ENCODE measurements at regions not wholly inside any gene's neighbourhood (a gene's known extent, or its start where the extent isn't known, plus 50 kb on each side); places are given as distances from the start of the nearest gene placed in this dataset.

DNA sequence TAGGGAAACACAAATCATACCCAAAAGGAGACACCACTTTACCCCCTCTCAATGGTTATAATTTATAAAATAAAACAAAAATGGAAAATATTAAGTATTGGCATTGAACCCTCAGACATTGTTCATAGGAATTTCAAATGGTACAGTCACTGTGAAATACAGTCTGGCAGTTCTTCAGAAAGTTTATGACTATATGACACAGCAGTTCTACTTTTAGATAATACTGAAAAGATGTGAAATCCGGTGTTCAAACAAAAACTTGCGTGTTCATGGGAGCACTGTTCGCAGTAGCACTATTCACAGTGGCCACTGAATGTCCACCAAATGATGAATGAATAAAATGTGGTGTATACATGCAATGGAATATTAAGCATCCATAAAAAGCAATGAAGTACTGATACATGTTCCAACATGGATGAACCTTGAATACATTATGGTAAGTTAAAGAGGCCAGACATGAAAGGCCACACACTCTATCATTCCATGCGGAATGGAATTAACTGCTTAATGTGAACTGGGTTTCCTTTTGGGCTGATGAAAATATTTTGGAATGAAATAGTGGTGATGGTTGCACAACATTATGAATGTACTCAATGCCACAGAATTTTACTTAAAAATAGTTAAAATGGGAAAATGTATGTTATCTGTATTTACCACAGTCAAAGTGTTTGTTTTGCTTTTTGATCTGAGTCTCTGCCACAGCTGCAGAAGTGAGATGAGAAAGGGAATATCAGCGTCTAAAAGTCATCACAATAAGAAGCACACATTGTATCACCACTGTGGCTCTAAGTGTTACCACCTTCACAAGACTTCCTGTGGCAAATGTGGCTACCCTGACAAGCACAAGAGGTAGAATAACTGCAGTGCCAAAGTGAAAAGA, 864.6 kb downstream of the SUCLG1 start:
- Histone ChIP-seq H3K4me3 (ENCODE audit: low read length) (no peak overlapping the region), H3K36me3 (ENCODE audit: low read depth, low read length) (no peaks in the 10 kb centered on the region), H3K4me2 (ENCODE audit: low read length) (no peak overlapping the region), H2AFZ (ENCODE audit: low read length) (no peak overlapping the region), H3K4me1 (ENCODE audit: insufficient read depth, low read length) (no peaks in the 10 kb centered on the region), H3F3A (ENCODE audit: low read length, unreplicated experiment) (no peaks in the 10 kb centered on the region), H3K27ac (ENCODE audit: low read length) (no peak overlapping the region), H4K20me1 (ENCODE audit: low read length) (no peaks in the 10 kb centered on the region), H3K79me2 (ENCODE audit: low read length) (no peaks in the 10 kb centered on the region), H3K9me3 (ENCODE audit: low read length) (no peaks in the 10 kb centered on the region), H3K9ac (ENCODE audit: low read length) (no peak overlapping the region), H3K9me2 (replicated peaks; ENCODE audit: low read length) (no peaks in the 10 kb centered on the region), H3K27me3 (ENCODE audit: low read length) (no peaks in the 10 kb centered on the region)
- ATAC-seq (no peak), DNase-seq (no peak)
- TF ChIP-seq EZH2 (IDR thresholded peaks at IDR 0.05; ENCODE audit: low read length, unreplicated experiment) = no peak
- TF ChIP-seq, protein P1, sequence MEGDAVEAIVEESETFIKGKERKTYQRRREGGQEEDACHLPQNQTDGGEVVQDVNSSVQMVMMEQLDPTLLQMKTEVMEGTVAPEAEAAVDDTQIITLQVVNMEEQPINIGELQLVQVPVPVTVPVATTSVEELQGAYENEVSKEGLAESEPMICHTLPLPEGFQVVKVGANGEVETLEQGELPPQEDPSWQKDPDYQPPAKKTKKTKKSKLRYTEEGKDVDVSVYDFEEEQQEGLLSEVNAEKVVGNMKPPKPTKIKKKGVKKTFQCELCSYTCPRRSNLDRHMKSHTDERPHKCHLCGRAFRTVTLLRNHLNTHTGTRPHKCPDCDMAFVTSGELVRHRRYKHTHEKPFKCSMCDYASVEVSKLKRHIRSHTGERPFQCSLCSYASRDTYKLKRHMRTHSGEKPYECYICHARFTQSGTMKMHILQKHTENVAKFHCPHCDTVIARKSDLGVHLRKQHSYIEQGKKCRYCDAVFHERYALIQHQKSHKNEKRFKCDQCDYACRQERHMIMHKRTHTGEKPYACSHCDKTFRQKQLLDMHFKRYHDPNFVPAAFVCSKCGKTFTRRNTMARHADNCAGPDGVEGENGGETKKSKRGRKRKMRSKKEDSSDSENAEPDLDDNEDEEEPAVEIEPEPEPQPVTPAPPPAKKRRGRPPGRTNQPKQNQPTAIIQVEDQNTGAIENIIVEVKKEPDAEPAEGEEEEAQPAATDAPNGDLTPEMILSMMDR (conservative IDR thresholded peaks at IDR 0.05; ENCODE audit: low read depth, low read length) = no peak
- no peak for TF ChIP-seq EZH2phosphoT487 (IDR thresholded peaks at IDR 0.05; ENCODE audit: borderline replicate concordance, low read length)
- intact Hi-C loops (cut with micrococcal nuclease) = no loop called here
- BruUV-seq (replicated peaks) = no TSS peak
- ChIA-PET POLR2A (ENCODE audit: unreplicated experiment) (no interaction called here), CTCF (no interaction called here)

DNA sequence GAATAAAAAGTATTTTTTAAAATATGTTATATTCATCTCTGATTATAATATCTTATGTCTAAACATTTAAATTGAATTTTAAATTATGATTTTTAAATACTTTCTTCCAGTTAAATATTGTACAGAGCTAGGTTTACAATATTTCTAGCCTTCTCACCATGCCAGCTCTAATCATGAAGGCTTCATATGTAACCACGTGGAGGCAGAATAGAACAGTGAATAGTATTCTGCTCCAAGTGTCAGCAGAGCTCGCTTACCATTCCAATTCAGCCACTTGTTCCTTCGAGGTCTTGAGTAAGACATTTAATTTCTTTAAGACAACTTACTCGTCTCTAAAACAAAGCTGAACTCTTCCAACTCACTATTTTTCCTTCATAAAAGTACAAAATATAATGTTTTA, 871.8 kb downstream of the SUCLG1 start:
- ChIA-PET CTCF (no interaction called here), POLR2A (ENCODE audit: unreplicated experiment) (no interaction called here)
- Histone ChIP-seq H3K4me2 (ENCODE audit: low read length) (no peak overlapping the region), H3K36me3 (ENCODE audit: low read depth, low read length) (no peaks in the 10 kb centered on the region), H3K79me2 (ENCODE audit: low read length) (no peaks in the 10 kb centered on the region), H3K4me3 (ENCODE audit: low read length) (no peak overlapping the region), H3K4me1 (ENCODE audit: insufficient read depth, low read length) (no peaks in the 10 kb centered on the region), H3K9ac (ENCODE audit: low read length) (no peak overlapping the region), H2AFZ (ENCODE audit: low read length) (no peak overlapping the region), H4K20me1 (ENCODE audit: low read length) (no peaks in the 10 kb centered on the region), H3K9me2 (replicated peaks; ENCODE audit: low read length) (no peaks in the 10 kb centered on the region), H3K27me3 (ENCODE audit: low read length) (no peaks in the 10 kb centered on the region), H3K27ac (ENCODE audit: low read length) (no peak overlapping the region), H3K9me3 (ENCODE audit: low read length) (0 out of 2 replicates have a peak, but pooled peaks cover 3% of the 10 kb centered on the region), H3F3A (ENCODE audit: low read length, unreplicated experiment) (no peaks in the 10 kb centered on the region)
- DNase-seq (peak; percentile 37), ATAC-seq (peak; percentile 43; the same call in 1 of the 2 replicates)
- no TSS peak for BruUV-seq (replicated peaks)
- intact Hi-C loops (cut with micrococcal nuclease) = loop anchor here (1.0 kb wide), 1 partner anchor 230 kb away; no protein-coding TSS in a partner anchor
- TF ChIP-seq, protein P1 (conservative IDR thresholded peaks at IDR 0.05; ENCODE audit: low read depth, low read length) = peak; percentile 26
- no peak for TF ChIP-seq EZH2phosphoT487 (IDR thresholded peaks at IDR 0.05; ENCODE audit: borderline replicate concordance, low read length)
- TF ChIP-seq EZH2 (IDR thresholded peaks at IDR 0.05; ENCODE audit: low read length, unreplicated experiment) = no peak

DNA sequence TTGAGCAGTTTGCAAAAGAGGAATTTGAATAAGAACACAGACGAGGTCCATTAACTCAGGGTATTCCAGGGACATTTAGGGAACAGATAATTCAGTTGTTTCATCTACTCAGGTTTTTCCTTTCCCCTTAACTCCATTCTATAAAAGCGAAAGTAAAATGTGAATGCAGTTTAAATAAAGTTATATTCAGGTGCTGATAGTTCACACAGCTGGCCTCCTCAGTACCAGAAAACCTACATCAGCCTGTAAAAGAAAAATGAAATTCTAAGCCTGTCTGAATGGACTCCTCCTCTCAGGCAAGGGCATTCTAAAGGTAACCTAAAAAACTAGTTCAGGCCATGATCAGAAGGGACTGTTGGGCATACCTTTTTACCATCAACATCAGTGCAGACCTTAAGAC, 873.8 kb downstream of the SUCLG1 start:
- no peaks in the 10 kb centered on the region for H3K36me3 ChIP-seq (ENCODE audit: low read depth, low read length)
- no peak overlapping the region for H3K9ac ChIP-seq (ENCODE audit: low read length)
- H3K4me3 ChIP-seq (ENCODE audit: low read length) = peak overlapping the region; percentile 44
- no peaks in the 10 kb centered on the region for H4K20me1 ChIP-seq (ENCODE audit: low read length)
- peak overlapping the region; percentile 67 for H3K4me2 ChIP-seq (ENCODE audit: low read length)
- intact Hi-C loops (cut with micrococcal nuclease) = no loop called here
- H3K27ac ChIP-seq (ENCODE audit: low read length) = no peak overlapping the region
- no TSS peak for BruUV-seq (replicated peaks)
- H3K27me3 ChIP-seq (ENCODE audit: low read length) = no peaks in the 10 kb centered on the region
- peak overlapping the region; percentile 64 for H2AFZ ChIP-seq (ENCODE audit: low read length)
- no peaks in the 10 kb centered on the region for H3F3A ChIP-seq (ENCODE audit: low read length, unreplicated experiment)
- no peaks in the 10 kb centered on the region for H3K79me2 ChIP-seq (ENCODE audit: low read length)
- POLR2A ChIA-PET (ENCODE audit: unreplicated experiment) = no interaction called here
- no peaks in the 10 kb centered on the region for H3K9me2 ChIP-seq (replicated peaks; ENCODE audit: low read length)
- H3K4me1 ChIP-seq (ENCODE audit: insufficient read depth, low read length) = no peaks in the 10 kb centered on the region
- H3K9me3 ChIP-seq (ENCODE audit: low read length) = 0 out of 2 replicates have a peak, but pooled peaks cover 3% of the 10 kb centered on the region
- ATAC-seq = no peak
- DNase-seq = no peak
- CTCF ChIA-PET = no interaction called here
- TF ChIP-seq EZH2phosphoT487 (IDR thresholded peaks at IDR 0.05; ENCODE audit: borderline replicate concordance, low read length) (no peak), EZH2 (IDR thresholded peaks at IDR 0.05; ENCODE audit: low read length, unreplicated experiment) (no peak)
- TF ChIP-seq, protein P1 (conservative IDR thresholded peaks at IDR 0.05; ENCODE audit: low read depth, low read length) = no peak
